MM.1S (cell line): ENCODE measurements at regions not wholly inside any gene's neighbourhood (a gene's known extent, or its start where the extent isn't known, plus 50 kb on each side); places are given as distances from the start of the nearest gene placed in this dataset.

Source experiments
- DNase-seq: peaks from one replicate; pipeline ENCODE4 v3.0.0-alpha.2; 2015
- H2AFZ ChIP-seq: fragments of 300-600 bp; sonication (generic); 2 replicates; pipeline ENCODE4 v1.6.0; 2016; ENCODE audit warnings: antibody characterized with exemption, low read length
- H3F3A ChIP-seq: fragments of 300-600 bp; sonication (generic); 2 replicates; pipeline ENCODE4 v1.6.1; 2016; ENCODE audit warnings: mild to moderate bottlenecking, antibody characterized with exemption, low read length, moderate library complexity, mixed read lengths; ENCODE audit not compliant: insufficient read depth
- H3K27ac ChIP-seq: fragments of 300-600 bp; sonication (generic); 2 replicates; pipeline ENCODE4 v1.5.1; 2016; ENCODE audit warnings: mild to moderate bottlenecking, low read length
- H3K27me3 ChIP-seq: fragments of 300-600 bp; sonication (generic); replicated peaks from 2 replicates; pipeline ENCODE4 v1.6.0; 2016; ENCODE audit warnings: low read length; ENCODE audit not compliant: insufficient read depth
- H3K36me3 ChIP-seq: fragments of 300-600 bp; sonication (generic); replicated peaks from 2 replicates; pipeline ENCODE4 v1.6.1; 2016; ENCODE audit warnings: mild to moderate bottlenecking, low read length, mixed read lengths; ENCODE audit not compliant: insufficient read depth
- H3K4me1 ChIP-seq: fragments of 300-600 bp; sonication (generic); 2 replicates; pipeline ENCODE4 v1.6.1; 2016; ENCODE audit warnings: low read length, mixed read lengths
- H3K4me2 ChIP-seq: fragments of 300-600 bp; sonication (generic); 2 replicates; pipeline ENCODE4 v1.6.0; 2016; ENCODE audit warnings: low read depth, low read length
- H3K4me3 ChIP-seq: fragments of 300-600 bp; sonication (generic); 2 replicates; pipeline ENCODE4 v1.5.1; 2016; ENCODE audit warnings: low read length, mixed read lengths
- H3K79me2 ChIP-seq: fragments of 300-600 bp; sonication (generic); 2 replicates; pipeline ENCODE4 v1.6.1; 2016; ENCODE audit warnings: mixed run types, low read length, mixed read lengths
- H3K9ac ChIP-seq: fragments of 300-600 bp; sonication (generic); 2 replicates; pipeline ENCODE4 v1.6.1; 2016; ENCODE audit warnings: low read length, mixed read lengths
- H3K9me2 ChIP-seq: fragments of 300-600 bp; sonication (generic); replicated peaks from 2 replicates; pipeline ENCODE4 v1.6.1; 2016; ENCODE audit warnings: mild to moderate bottlenecking, low read length, mixed read lengths; ENCODE audit not compliant: insufficient read depth
- H3K9me3 ChIP-seq: fragments of 300-600 bp; sonication (generic); replicated peaks from 2 replicates; pipeline ENCODE4 v1.6.1; 2016; ENCODE audit warnings: mild to moderate bottlenecking, low read length, mixed read lengths; ENCODE audit not compliant: insufficient read depth
- H4K20me1 ChIP-seq: fragments of 300-600 bp; sonication (generic); 2 replicates; pipeline ENCODE4 v1.6.1; 2016; ENCODE audit warnings: mild to moderate bottlenecking, low read length, moderate library complexity, mixed read lengths; ENCODE audit not compliant: insufficient read depth
- EZH2 ChIP-seq: fragments of 300-600 bp; sonication (generic); optimal IDR thresholded peaks from 2 replicates; pipeline ENCODE3; 2017; ENCODE audit warnings: low read depth, mild to moderate bottlenecking, antibody characterized with exemption, low read length, mixed read lengths
- EZH2phosphoT487 ChIP-seq: fragments of 300-600 bp; sonication (generic); IDR thresholded peaks from 2 replicates; pipeline ENCODE4 v1.6.1; 2018; ENCODE audit warnings: antibody characterized with exemption, low read length
- TF ChIP-seq, protein P1 (sequence below): fragments of 300-600 bp; sonication (generic); IDR thresholded peaks from 2 replicates; pipeline ENCODE4 v1.5.1; 2016; ENCODE audit warnings: antibody characterized with exemption, low read length, mixed read lengths

GRCh38 chr12:115574826-115575225, 702.7 kb downstream of the MED13L start:
- Histone ChIP-seq H4K20me1 (no peaks in the 10 kb centered on the region), H3K9ac (no peak overlapping the region), H2AFZ (no peak overlapping the region), H3K27me3 (no peaks in the 10 kb centered on the region), H3K27ac (no peak overlapping the region), H3K36me3 (no peaks in the 10 kb centered on the region), H3K4me2 (no peak overlapping the region), H3K9me3 (no peaks in the 10 kb centered on the region), H3F3A (no peaks in the 10 kb centered on the region), H3K4me1 (no peaks in the 10 kb centered on the region), H3K79me2 (no peaks in the 10 kb centered on the region), H3K9me2 (no peaks in the 10 kb centered on the region), H3K4me3 (no peak overlapping the region)
- TF ChIP-seq, protein P1, sequence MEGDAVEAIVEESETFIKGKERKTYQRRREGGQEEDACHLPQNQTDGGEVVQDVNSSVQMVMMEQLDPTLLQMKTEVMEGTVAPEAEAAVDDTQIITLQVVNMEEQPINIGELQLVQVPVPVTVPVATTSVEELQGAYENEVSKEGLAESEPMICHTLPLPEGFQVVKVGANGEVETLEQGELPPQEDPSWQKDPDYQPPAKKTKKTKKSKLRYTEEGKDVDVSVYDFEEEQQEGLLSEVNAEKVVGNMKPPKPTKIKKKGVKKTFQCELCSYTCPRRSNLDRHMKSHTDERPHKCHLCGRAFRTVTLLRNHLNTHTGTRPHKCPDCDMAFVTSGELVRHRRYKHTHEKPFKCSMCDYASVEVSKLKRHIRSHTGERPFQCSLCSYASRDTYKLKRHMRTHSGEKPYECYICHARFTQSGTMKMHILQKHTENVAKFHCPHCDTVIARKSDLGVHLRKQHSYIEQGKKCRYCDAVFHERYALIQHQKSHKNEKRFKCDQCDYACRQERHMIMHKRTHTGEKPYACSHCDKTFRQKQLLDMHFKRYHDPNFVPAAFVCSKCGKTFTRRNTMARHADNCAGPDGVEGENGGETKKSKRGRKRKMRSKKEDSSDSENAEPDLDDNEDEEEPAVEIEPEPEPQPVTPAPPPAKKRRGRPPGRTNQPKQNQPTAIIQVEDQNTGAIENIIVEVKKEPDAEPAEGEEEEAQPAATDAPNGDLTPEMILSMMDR, result no peak
- TF ChIP-seq EZH2 (no peak), EZH2phosphoT487 (no peak)
- DNase-seq, result no peak

DNA sequence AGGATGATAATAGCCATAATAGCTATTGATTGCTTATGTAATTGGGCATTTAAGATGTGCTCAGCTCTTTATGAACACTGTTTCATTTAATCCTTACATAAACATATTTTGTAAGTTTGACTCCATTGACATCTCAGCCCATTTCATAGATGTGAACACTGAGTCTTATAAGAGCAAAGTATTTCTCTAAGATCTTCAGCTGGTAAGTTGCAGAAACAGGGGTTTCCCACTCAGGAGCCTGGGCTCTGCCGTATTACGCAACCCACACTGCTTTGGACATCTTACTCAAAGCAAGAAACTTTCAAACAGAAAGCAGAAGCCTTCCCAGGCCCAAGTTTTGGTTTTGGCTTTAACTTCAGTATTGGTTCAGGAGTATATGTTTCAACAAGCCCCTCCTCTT, 705.1 kb downstream of the MED13L start:
- Histone ChIP-seq H3K27ac (no peak overlapping the region), H3K4me2 (no peak overlapping the region), H3F3A (no peaks in the 10 kb centered on the region), H3K9me3 (no peaks in the 10 kb centered on the region), H3K9me2 (no peaks in the 10 kb centered on the region), H3K79me2 (no peaks in the 10 kb centered on the region), H3K9ac (no peak overlapping the region), H3K4me3 (no peak overlapping the region), H3K27me3 (no peaks in the 10 kb centered on the region), H3K4me1 (no peaks in the 10 kb centered on the region), H3K36me3 (no peaks in the 10 kb centered on the region), H2AFZ (no peak overlapping the region), H4K20me1 (no peaks in the 10 kb centered on the region)
- TF ChIP-seq EZH2 (no peak), EZH2phosphoT487 (no peak)
- TF ChIP-seq, protein P1, result no peak
- no peak for DNase-seq

- Histone ChIP-seq H3K9me3 (no peaks in the 10 kb centered on the region), H4K20me1 (no peaks in the 10 kb centered on the region), H3K27ac (no peak overlapping the region), H2AFZ (no peak overlapping the region), H3K36me3 (no peaks in the 10 kb centered on the region), H3K27me3 (no peaks in the 10 kb centered on the region), H3K4me3 (no peak overlapping the region), H3K9ac (no peak overlapping the region), H3K4me1 (no peaks in the 10 kb centered on the region), H3K79me2 (no peaks in the 10 kb centered on the region), H3F3A (no peaks in the 10 kb centered on the region), H3K4me2 (no peak overlapping the region), H3K9me2 (no peaks in the 10 kb centered on the region)
- no peak for TF ChIP-seq EZH2
- TF ChIP-seq, protein P1, result no peak
- TF ChIP-seq EZH2phosphoT487, result no peak
- DNase-seq, result no peak
These were observed 706.0 kb downstream of the MED13L start for GRCh38 chr12:115571446-115571845.
